WTC11 (cell line): ENCODE measurements at regions not wholly inside any gene's neighbourhood (a gene's known extent, or its start where the extent isn't known, plus 50 kb on each side); places are given as distances from the start of the nearest gene placed in this dataset.

Experiments used
- AFF4 ChIP-seq: sonication (generic); formaldehyde crosslinking; IDR thresholded peaks from 2 replicates; pipeline ENCODE4 v1.8.1; 2023; ENCODE audit warnings: mild to moderate bottlenecking, missing genetic modification reagents, borderline replicate concordance
- CTCF ChIP-seq: fragments of 200-600 bp; IDR thresholded peaks from 2 replicates; pipeline ENCODE4 v1.8.0; 2022; ENCODE audit warnings: antibody characterized with exemption
- E2F4 ChIP-seq: sonication (generic); formaldehyde crosslinking; IDR thresholded peaks from 2 replicates; pipeline ENCODE4 v1.8.1; 2022; ENCODE audit warnings: low read depth, mild to moderate bottlenecking, moderate library complexity, missing genetic modification reagents, borderline replicate concordance
- E2F5 ChIP-seq: sonication (generic); formaldehyde crosslinking; IDR thresholded peaks from 2 replicates; pipeline ENCODE4 v1.8.1; 2022; ENCODE audit warnings: mild to moderate bottlenecking, moderate library complexity, missing genetic modification reagents
- FOXP1 ChIP-seq: sonication (generic); formaldehyde crosslinking; IDR thresholded peaks from 2 replicates; pipeline ENCODE4 v1.8.0; 2022; ENCODE audit warnings: missing genetic modification reagents, mild to moderate bottlenecking, moderate library complexity, borderline replicate concordance
- GABPB1 ChIP-seq: sonication (generic); formaldehyde crosslinking; IDR thresholded peaks from 2 replicates; pipeline ENCODE4 v1.8.1; 2023; ENCODE audit warnings: mild to moderate bottlenecking, missing genetic modification reagents
- IRF1 ChIP-seq: sonication (generic); formaldehyde crosslinking; IDR thresholded peaks from 2 replicates; pipeline ENCODE4 v1.8.0; 2023; ENCODE audit warnings: missing genetic modification reagents
- JUN ChIP-seq: sonication (generic); formaldehyde crosslinking; IDR thresholded peaks from 2 replicates; pipeline ENCODE4 v1.8.0; 2023; ENCODE audit warnings: mild to moderate bottlenecking, missing genetic modification reagents
- MAX ChIP-seq: sonication (generic); formaldehyde crosslinking; IDR thresholded peaks from 2 replicates; pipeline ENCODE4 v1.8.0; 2022; ENCODE audit warnings: mild to moderate bottlenecking, missing genetic modification reagents
- SMAD3 ChIP-seq: sonication (generic); formaldehyde crosslinking; IDR thresholded peaks from 2 replicates; pipeline ENCODE4 v1.8.0; 2022; ENCODE audit warnings: missing genetic modification reagents, mild to moderate bottlenecking, borderline replicate concordance
- ZNF121 ChIP-seq: sonication (generic); formaldehyde crosslinking; IDR thresholded peaks from 2 replicates; pipeline ENCODE4 v1.8.0; 2023; ENCODE audit warnings: missing genetic modification reagents
- ZNF263 ChIP-seq: sonication (generic); formaldehyde crosslinking; IDR thresholded peaks from 2 replicates; pipeline ENCODE4 v1.8.1; 2022; ENCODE audit warnings: low read depth, mild to moderate bottlenecking, moderate library complexity, missing genetic modification reagents
- ZNF317 ChIP-seq: sonication (generic); formaldehyde crosslinking; IDR thresholded peaks from 2 replicates; pipeline ENCODE4 v1.8.1; 2023; ENCODE audit warnings: low read depth, mild to moderate bottlenecking, moderate library complexity, missing genetic modification reagents, borderline replicate concordance
- ZNF423 ChIP-seq: fragments of 250-450 bp; sonication (Bioruptor Pico); IDR thresholded peaks from 2 replicates; pipeline ENCODE4 v2.1.2; 2022; ENCODE audit warnings: mild to moderate bottlenecking, moderate library complexity

- TF ChIP-seq JUN (no peak), CTCF (no peak), SMAD3 (no peak), MAX (CRISPR knock-in tag) (no peak), ZNF317 (no peak), ZNF423 (no peak), E2F5 (CRISPR knock-in tag) (no peak), ZNF263 (CRISPR knock-in tag) (no peak), ZNF121 (CRISPR knock-in tag) (no peak), E2F4 (no peak), FOXP1 (CRISPR knock-in tag) (no peak), AFF4 (CRISPR knock-in tag) (no peak), GABPB1 (CRISPR knock-in tag) (no peak), IRF1 (CRISPR knock-in tag) (no peak)
Measured at GRCh38 chrX:45847961-45848360, 647.3 kb upstream of the DIPK2B start.
